ENCODE measurements at regions not wholly inside any gene's neighbourhood (a gene's known extent, or its start where the extent isn't known, plus 50 kb on each side); places are given as distances from the start of the nearest gene placed in this dataset.

DNA sequence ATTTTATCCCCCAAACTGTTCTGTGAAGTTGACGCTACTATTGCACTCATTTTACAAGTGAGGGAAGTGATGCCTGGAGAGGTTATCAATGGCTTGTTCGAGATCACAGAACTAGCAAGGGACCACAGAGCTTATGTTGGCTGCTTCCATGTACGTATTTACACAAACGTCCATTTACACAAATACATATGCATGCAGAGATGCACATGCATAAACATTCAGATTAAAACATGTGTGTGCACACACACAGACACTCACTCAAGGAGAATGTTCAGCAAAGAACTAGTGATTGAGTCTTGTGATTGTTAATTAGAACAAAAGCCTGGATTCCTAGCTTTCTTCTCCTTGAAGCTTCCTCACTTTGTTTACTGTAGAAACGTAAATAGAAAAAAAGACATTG is 321.5 kb upstream of the CHD6 start:
- no peak for DNase-seq

GRCh38 chr20:41938353-41938752 is 320.2 kb upstream of the CHD6 start:
- DNase-seq: no peak

- DNase-seq: no peak
Observed at GRCh38 chr20:41935259-41935791, 317.1 kb upstream of the CHD6 start.

- no peak for DNase-seq
Observed at GRCh38 chr20:41932431-41932830, 314.3 kb upstream of the CHD6 start.

GRCh38 chr20:41927655-41928054 is 309.5 kb upstream of the CHD6 start:
- no peak for DNase-seq

DNA sequence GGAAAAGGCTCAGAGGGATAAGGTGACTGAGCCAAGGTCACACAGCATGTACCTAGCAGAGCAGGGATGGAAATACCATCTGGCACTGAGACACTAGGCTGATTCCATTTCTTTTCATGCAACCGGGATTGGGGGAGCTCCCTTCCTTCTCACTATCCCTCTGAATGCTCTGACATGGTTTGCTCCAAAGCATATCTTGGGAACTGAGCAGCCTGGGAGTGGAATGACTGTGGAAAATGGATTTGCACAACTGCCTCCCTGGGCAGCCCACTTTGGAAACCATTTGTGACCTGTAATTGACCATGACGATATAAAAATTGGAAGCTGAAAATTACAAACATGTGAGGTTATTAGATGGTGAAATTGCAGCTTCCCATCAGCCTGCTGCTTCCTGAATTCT is 309.0 kb upstream of the CHD6 start:
- no peak for DNase-seq

DNA sequence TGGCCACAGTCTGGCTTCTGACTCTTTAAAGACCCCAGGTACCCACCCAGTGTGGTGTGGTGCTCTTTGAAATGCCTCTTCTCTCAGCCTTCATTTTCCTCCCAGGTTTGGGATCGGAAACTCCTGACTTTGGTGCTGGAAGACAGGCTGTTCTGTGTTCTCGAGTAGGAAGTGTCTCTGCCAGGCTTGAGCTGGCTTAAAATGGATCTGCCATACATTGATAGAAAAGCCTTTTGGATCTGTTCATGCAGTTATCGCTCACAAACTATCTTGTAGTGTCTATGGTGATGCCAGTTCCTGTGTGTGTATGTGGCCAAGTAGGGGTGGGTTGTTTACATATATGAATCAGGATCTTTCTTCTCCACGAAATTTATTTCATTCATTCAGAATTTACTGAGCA is 307.3 kb upstream of the CHD6 start:
- no peak for DNase-seq

GRCh38 chr20:41923624-41924023 is 305.4 kb upstream of the CHD6 start:
- DNase-seq: no peak

DNA sequence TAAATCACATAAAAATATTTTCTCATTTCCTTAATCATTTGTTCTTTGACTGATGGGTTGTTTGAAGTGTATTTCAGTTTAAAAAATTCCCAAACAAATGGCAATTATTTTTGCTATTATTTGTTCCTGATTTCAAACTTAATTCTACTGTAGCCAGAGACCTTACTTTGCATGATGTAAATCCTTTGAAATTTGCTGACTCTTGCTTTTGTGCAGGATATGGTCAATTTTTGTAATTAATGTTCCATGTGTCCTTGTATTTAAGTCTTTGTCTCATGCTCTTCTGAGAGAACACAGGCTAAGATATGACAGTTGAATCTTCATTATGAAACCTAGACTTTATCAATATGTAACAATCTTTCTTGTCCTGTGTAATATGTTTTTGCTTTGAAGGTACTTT is 295.0 kb upstream of the CHD6 start:
- no peak for DNase-seq

- no peak for DNase-seq
Observed at GRCh38 chr20:41910558-41910957, 292.4 kb upstream of the CHD6 start.

GRCh38 chr20:41905199-41905598 is 287.0 kb upstream of the CHD6 start:
- DNase-seq: peak; percentile 50

GRCh38 chr20:41903586-41903985 is 285.4 kb upstream of the CHD6 start:
- DNase-seq: no peak

GRCh38 chr20:41902346-41902745 is 284.2 kb upstream of the CHD6 start:
- no peak for DNase-seq

- DNase-seq: no peak
Observed at GRCh38 chr20:41900201-41900691, 282.1 kb upstream of the CHD6 start.

GRCh38 chr20:41897708-41898107 is 279.5 kb upstream of the CHD6 start:
- no peak for DNase-seq

- DNase-seq: no peak
Observed at GRCh38 chr20:41895241-41896032, 277.3 kb upstream of the CHD6 start.

DNA sequence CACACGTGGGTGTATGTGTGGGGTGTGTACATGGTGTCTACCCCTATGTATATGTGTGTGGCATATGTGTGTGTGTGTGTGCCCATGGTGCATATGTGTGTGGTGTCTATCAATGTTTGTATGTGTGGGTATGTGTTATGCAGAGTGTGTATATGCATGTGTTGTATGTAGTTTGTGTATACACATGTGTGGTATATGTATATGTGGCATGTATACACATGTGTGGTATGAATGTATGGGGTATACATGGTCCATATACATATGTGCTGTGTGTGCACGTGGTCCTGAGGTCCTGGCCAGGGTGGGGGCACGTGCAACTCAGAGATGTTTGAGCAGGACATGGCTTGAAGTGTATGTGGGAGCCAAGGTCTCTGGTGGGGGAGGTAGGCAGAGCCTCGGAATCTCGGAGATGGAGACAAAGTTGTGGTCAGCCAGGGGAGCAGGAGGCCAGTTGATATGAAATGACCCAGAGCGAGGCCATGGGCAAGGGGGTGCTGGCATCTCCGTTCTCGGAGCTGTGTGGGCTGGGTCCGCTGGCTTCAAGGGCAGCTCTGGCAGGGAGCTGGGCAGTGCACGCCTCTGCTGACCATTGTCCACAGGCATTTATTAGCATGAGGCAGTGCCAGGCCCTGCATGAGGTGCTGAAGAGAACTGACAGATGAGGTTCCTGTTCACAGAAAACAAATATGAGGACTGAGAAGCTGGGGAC is 276.2 kb upstream of the CHD6 start:
- no peak for DNase-seq

DNA sequence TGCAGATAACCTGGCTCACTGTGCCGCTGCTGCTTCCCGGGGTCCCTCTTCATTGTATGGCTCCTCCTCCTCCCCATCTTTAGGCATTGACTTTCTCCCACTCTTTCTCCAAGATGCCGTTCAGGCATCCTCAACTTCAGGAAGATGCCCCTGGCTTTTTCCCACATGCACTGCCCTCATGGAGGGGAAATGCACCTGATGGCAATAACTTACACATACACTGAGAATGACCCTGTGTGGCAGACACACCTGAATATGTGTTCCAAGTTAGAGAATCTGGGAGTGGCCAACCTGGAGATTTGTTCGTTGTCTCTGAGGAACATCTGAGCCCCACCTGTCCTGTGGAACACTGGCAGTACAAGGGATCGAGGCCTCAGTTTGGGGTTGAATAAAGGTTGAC is 273.9 kb upstream of the CHD6 start:
- no peak for DNase-seq

GRCh38 chr20:41889844-41890224 is 271.7 kb upstream of the CHD6 start:
- DNase-seq: no peak

DNA sequence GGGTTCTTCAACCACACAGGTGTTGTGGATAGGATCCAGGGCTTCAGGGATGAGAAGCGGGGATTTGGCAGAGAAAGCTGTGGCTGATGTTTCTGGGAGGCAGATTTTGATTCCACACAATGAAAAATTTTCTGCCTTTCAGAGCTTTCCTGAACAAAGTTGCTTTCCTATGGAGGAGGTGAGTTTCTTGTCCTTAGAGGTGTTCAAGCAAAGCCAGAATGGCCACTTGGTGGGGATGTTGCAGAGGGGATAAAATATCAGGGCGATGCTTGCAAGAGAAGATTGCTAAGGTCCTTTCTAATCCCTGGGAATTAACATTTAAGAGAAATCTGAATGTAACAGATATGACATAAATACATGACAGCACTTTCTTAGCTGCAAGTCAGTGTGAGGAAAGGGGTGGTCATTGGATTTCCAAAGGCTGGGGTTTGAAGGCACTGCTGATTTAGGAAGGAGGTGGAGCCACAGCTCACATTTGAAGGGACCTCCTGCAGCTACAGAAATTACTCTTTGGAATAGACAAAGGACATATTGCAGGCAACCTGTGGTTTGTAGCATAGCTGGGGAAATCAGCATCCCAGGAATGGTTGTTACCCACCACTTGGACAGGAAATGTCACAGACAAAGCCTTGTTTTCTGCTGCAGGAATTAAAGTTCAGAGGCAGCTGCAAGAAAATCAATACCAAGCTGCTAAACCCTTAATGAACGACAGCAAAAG is 271.1 kb upstream of the CHD6 start:
- DNase-seq: no peak

DNA sequence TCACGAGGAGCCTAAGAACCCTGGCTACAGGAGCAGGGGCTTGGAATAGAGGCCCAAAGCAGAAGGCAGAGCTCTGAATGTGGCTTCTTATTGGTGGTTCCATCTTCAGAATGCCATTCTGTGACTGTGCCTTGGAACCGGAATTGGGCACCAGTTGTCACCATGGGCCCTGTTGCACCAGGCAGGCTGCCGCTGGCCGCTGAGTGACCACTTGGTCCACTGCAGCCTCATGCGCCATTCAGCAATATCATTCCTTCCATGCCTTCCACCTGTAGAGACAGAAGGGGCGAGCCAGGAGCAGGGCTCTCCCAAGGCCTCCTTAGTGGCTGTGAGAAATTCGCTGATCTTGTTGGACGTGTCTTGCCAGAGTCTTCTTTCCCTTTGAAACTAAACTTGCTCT is 270.3 kb upstream of the CHD6 start:
- no peak for DNase-seq

DNA sequence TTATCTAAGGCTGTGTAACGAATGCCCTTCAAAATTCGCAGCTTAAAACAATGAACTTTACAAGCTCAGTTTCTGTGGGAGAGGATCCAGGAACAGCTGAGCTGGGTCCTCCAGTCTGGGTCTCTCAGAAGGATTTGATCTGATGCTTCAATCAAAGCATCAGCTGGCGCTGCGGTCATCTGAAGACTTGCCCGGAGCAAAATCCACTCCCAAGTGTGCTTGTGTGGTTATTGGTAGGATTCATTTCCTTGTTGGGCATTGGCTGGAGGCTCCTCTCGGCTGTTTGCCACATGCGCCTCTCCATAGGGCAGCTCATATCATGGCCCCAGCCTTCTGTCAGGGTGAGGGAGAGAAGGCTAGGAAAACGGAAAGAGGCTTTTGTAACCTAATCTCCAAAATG is 269.3 kb upstream of the CHD6 start:
- DNase-seq: no peak

DNA sequence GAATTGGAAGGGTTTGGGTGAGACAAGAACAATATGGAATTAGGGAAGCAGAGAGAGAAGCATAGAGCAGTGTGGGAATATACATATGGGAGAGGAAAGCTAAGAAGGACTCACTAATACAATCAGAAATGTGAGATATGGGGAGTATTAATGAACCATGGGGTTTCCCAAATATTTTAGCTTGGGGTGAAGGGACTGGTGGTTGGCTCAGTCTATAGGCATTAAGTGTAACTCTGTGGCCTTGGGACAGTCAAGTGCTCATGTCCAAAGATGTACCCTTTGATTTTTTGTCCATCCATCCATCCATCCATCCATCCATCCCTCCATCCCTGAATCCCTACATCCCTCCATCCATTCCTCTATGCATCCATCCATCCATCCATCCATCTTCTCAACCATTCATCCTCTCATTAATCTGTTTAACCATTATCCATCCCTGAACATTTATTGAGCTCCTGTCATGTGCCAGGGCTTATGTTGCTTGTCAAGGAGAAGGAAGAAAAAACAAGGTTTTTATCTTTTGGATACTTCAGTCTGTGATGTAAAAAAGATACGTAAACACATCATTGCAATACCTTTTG is 263.4 kb upstream of the CHD6 start:
- no peak for DNase-seq

All from right forelimb (tissue), 1 donor.